ENCODE measurements at regions not wholly inside any gene's neighbourhood (a gene's known extent, or its start where the extent isn't known, plus 50 kb on each side); places are given as distances from the start of the nearest gene placed in this dataset.
"Not testable (repeated sequence)": the region's sequence is repeated elsewhere in the genome, so short reads cannot be mapped to it uniquely, and the experiment has no call there.

DNA sequence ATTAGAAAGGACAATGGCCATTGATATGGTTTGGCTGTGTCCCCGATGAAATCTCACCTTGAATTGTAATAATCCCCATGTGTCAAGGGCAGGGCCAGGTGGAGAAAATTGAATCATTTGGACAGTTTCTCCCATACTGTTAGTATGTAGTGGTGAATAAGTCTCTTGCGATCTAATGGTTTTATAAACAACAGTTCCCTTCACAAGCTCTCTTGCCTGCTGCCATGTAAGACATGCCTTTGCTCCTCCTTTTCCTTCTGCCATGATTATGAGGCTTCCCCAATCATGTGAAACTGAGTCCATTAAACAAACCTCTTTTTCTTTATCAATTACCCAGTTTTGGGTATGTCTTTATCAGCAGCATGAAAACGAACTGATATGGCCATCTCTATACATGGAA, 302.7 kb downstream of the SFMBT2 start:
- TF ChIP-seq, protein P1, sequence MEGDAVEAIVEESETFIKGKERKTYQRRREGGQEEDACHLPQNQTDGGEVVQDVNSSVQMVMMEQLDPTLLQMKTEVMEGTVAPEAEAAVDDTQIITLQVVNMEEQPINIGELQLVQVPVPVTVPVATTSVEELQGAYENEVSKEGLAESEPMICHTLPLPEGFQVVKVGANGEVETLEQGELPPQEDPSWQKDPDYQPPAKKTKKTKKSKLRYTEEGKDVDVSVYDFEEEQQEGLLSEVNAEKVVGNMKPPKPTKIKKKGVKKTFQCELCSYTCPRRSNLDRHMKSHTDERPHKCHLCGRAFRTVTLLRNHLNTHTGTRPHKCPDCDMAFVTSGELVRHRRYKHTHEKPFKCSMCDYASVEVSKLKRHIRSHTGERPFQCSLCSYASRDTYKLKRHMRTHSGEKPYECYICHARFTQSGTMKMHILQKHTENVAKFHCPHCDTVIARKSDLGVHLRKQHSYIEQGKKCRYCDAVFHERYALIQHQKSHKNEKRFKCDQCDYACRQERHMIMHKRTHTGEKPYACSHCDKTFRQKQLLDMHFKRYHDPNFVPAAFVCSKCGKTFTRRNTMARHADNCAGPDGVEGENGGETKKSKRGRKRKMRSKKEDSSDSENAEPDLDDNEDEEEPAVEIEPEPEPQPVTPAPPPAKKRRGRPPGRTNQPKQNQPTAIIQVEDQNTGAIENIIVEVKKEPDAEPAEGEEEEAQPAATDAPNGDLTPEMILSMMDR (IDR thresholded peaks at IDR 0.05; ENCODE audit: low read depth, low read length) = no peak
- H3K4me3 ChIP-seq (ENCODE audit: low read depth, low read length) = no peak overlapping the region

DNA sequence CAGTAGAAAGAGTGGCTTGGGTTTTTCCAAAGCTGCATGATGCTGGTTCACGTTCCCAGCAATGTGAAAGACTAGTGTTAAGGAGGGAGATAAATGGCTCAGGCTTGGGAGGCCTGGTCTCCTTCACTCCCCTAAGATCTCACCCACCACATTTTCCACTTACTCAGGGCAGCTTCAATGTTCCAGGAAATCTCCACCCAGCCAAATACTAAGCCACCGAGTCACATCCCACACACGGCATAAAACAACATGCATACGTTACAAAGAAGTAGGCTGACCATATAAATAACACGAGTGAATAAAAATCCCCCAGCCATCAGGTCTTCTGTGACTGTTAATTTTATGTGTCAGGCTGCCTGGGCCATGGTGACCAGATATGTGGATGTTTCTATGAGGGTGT, 303.5 kb downstream of the SFMBT2 start:
- TF ChIP-seq, protein P1 (IDR thresholded peaks at IDR 0.05; ENCODE audit: low read depth, low read length) = no peak
- H3K4me3 ChIP-seq (ENCODE audit: low read depth, low read length) = no peak overlapping the region

DNA sequence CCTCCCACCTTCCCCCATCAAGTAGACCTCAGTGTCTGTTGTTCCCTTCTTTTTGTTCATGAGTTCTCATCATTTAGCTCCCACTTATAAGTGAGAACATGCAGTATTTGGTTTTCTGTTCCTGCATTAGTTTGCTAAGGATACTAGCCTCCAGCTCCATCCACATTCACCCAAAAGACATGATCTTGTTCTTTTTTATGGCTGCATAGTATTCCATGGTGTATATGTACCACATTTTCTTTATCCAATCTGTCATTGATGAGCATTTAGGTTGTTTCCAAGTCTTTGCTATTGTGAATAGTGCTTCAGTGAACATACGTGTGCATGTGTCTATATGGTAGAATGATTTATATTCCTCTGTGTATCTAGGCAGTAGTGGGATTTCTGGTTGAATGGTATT, 306.5 kb downstream of the SFMBT2 start:
- H3K4me3 ChIP-seq (ENCODE audit: low read depth, low read length) = not testable (repeated sequence)

DNA sequence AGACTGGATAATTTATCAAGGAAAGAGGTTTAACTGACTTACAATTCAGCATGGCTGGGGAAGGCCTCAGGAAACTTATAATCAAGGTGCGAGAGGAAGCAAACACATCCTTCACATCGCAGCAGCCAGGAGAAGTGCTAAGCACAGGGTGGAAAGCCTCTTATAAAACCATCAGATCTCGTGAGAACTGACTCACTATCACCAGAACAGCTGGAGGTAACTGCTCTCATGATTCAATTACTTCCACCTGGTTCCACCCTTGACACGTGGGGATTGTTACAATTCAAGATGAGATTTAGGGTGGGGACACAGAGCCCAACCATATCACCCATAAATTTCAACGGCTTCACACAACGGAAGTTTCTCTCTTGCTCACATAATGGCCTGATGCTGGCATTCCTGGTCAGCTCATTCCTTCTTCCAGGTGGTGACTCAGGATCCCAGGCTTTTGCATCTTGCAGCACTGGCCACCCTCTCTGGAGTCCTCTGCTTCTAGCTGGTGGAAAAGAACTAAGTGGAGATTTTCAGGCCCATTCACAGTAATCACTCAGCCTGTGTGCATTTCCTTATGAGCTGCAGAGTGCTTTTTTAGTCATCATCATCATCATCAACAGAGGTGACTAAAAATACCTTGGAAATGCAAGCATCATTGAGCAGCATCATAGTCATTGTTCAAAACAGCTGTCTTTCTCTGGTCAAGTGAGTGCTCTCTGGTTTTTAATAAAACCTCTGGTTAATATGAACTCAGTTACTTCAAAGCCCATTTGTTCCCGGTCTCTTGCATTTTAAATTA, 308.1 kb downstream of the SFMBT2 start:
- no peak overlapping the region for H3K4me3 ChIP-seq (ENCODE audit: low read depth, low read length)

DNA sequence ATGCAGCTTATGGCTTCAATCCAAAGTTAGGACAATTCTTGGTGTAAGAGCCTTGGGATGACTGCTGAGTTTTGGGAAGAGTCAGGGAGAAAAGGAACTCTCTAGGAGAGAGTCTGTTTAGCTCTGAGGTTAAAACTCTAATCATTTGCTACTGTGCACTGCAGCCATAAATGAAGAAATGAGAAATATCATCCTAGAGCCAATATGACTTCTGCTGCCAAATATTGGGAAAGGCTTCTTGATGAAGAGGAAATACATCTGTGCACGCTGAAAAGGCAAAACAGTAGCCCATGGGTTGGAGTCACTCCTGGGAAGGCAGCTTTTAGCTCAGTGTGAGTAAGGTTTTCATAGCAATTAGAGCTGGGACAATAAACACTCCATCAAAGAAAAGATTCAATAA, 308.8 kb downstream of the SFMBT2 start:
- TF ChIP-seq, protein P1 (IDR thresholded peaks at IDR 0.05; ENCODE audit: low read depth, low read length) = no peak
- H3K4me3 ChIP-seq (ENCODE audit: low read depth, low read length) = no peak overlapping the region

More for the DNA sequence above, 308.1 kb downstream of the SFMBT2 start:
- TF ChIP-seq, protein P1 (IDR thresholded peaks at IDR 0.05; ENCODE audit: low read depth, low read length) = no peak

DNA sequence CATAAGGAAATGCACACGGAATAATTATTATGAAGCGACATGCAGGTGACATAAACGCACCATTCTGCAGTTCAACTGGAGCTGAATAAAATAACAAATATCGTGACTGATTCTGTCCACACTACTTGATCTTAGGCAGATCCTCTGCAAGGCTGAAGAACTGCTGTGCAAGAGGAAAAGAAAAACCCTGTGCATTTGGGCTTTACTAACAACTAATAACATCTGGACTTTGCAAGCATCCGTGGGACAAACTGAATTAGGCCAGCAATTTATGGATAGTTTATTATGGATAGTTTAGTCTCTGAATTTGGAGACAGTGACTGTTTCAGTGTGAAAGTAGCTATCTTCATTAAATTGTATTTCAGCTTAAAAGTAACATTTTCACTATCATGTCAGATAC, 309.4 kb downstream of the SFMBT2 start:
- H3K4me3 ChIP-seq (ENCODE audit: low read depth, low read length) = no peak overlapping the region
- TF ChIP-seq, protein P1 (IDR thresholded peaks at IDR 0.05; ENCODE audit: low read depth, low read length) = no peak

DNA sequence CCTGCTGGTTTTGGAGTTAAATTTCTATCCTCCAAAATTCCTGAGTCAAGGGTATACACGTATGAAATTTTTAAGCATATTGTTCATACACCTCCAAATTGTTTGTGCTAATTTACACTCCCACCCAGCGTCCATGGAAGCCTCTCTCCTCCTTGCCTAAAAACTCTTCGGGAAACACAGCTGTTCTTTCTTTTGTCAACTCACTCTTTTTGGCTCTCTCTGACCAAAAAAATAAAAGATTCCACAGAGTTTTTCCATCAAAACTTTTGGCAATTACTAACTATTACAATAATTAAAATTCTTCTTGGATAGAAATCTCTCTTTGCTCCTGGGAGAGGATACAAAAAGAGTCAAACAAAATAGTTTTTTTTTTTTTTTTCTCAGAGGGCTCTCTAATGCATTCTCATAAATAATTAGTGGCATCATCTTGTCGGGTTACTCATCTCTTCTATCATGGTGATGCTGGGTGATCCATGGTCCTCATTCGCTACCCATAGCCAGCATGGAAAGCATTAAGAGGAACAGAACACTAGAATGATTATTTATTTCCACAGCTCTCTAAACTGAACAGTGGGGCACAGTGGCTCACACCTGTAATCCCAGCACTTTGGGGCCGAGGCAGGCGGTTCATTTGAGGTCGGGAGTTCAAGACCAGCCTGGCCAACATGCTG, 310.7 kb downstream of the SFMBT2 start:
- TF ChIP-seq, protein P1 (IDR thresholded peaks at IDR 0.05; ENCODE audit: low read depth, low read length) = no peak
- H3K4me3 ChIP-seq (ENCODE audit: low read depth, low read length) = no peak overlapping the region

Data from WI38 (cell line).